CD14-positive monocyte (primary cell): ENCODE measurements at regions not wholly inside any gene's neighbourhood (a gene's known extent, or its start where the extent isn't known, plus 50 kb on each side); places are given as distances from the start of the nearest gene placed in this dataset.

Experiments
- DNase-seq, 3 donors: peaks; one replicate each; pipeline ENCODE4 v3.0.0-alpha.2; 2011 to 2022
- H2AFZ ChIP-seq: 2 replicates; pipeline ENCODE4 v1.6.0; 2012; ENCODE audit warnings: mild to moderate bottlenecking, low read depth, low read length, inconsistent platforms; ENCODE audit not compliant: insufficient read depth, poor library complexity, severe bottlenecking
- H3K27ac ChIP-seq, 2 donors: 1 replicate in 1 of 2; 2 replicates in 1 of 2; pipeline ENCODE4 v1.5.1; 2012 to 2013; ENCODE audit warnings: low read length in 2 of 2, control low read depth in 1 of 2, inconsistent platforms in 1 of 2, low read depth in 1 of 2, mild to moderate bottlenecking in 1 of 2
- H3K27me3 ChIP-seq, 2 donors: one replicate each; pipeline versions ENCODE4 v1.6.0 to v1.6.1; 2011 to 2013; ENCODE audit warnings: low read length in 2 of 2; ENCODE audit not compliant: control insufficient read depth in 2 of 2, insufficient read depth in 2 of 2
- H3K36me3 ChIP-seq, 2 donors: replicated peaks in 1 of 2; 1 replicate in 1 of 2; 2 replicates in 1 of 2; pipeline versions ENCODE4 v1.5.1 to v1.6.1; 2012 to 2013; ENCODE audit warnings: low read length in 2 of 2, control low read depth in 1 of 2, inconsistent platforms in 1 of 2, mild to moderate bottlenecking in 1 of 2; ENCODE audit not compliant: insufficient read depth in 2 of 2, control insufficient read depth in 1 of 2
- H3K4me1 ChIP-seq, 2 donors: 1 replicate in 1 of 2; 2 replicates in 1 of 2; pipeline versions ENCODE4 v1.5.1 to v1.6.1; 2012 to 2013; ENCODE audit warnings: low read length in 2 of 2, control low read depth in 1 of 2, inconsistent platforms in 1 of 2, mild to moderate bottlenecking in 1 of 2, moderate library complexity in 1 of 2; ENCODE audit not compliant: insufficient read depth in 2 of 2, control insufficient read depth in 1 of 2
- H3K4me2 ChIP-seq: replicated peaks from 2 replicates; pipeline ENCODE3; 2012; ENCODE audit warnings: low read length, moderate library complexity, mild to moderate bottlenecking; ENCODE audit not compliant: poor library complexity, severe bottlenecking; ENCODE audit errors: extremely low read depth
- H3K4me3 ChIP-seq, 3 experiments: fragments of 200-600 bp in 1 of 3; sonication (generic) in 1 of 3; replicated peaks in 1 of 3; 1 replicate in 2 of 3; 2 replicates in 1 of 3; pipeline ENCODE4 v1.5.1; 2011 to 2013; ENCODE audit warnings: low read length in 3 of 3, mild to moderate bottlenecking in 3 of 3, control low read depth in 2 of 3, low read depth in 2 of 3, inconsistent platforms in 1 of 3, moderate library complexity in 1 of 3
- H3K79me2 ChIP-seq: 2 replicates; pipeline ENCODE4 v1.6.0; 2012; ENCODE audit warnings: mild to moderate bottlenecking, control low read depth, inconsistent platforms, low read length, moderate library complexity; ENCODE audit not compliant: insufficient read depth
- H3K9ac ChIP-seq: 2 replicates; pipeline ENCODE4 v1.6.0; 2017; ENCODE audit warnings: low read length, mild to moderate bottlenecking; ENCODE audit not compliant: insufficient read depth, poor library complexity, severe bottlenecking
- H3K9me3 ChIP-seq, 2 donors: replicated peaks in 1 of 2; 1 replicate in 1 of 2; 2 replicates in 1 of 2; pipeline versions ENCODE4 v1.5.1 to v1.6.1; 2012 to 2013; ENCODE audit warnings: low read length in 2 of 2, control low read depth in 1 of 2; ENCODE audit not compliant: control insufficient read depth in 1 of 2, insufficient read depth in 1 of 2
- H4K20me1 ChIP-seq: 2 replicates; pipeline ENCODE4 v1.6.0; 2012; ENCODE audit warnings: mild to moderate bottlenecking, low read length, control low read depth, moderate library complexity; ENCODE audit not compliant: insufficient read depth
- H3K27ac Mint-ChIP-seq, 7 donors: one replicate each; pipeline ENCODE4 v1.8.0; 2020; ENCODE audit warnings: mild to moderate bottlenecking in 7 of 7, mixed read lengths in 7 of 7, moderate library complexity in 6 of 7, inconsistent platforms in 2 of 7
- H3K27me3 Mint-ChIP-seq, 3 donors: one replicate each; pipeline ENCODE4 v1.8.0; 2021 to 2022; ENCODE audit warnings: low read depth in 3 of 3, mild to moderate bottlenecking in 3 of 3, mixed read lengths in 3 of 3, moderate library complexity in 3 of 3, inconsistent platforms in 1 of 3
- H3K36me3 Mint-ChIP-seq, 2 donors: one replicate each; pipeline ENCODE4 v1.8.0; 2020; ENCODE audit warnings: mixed read lengths in 2 of 2, inconsistent platforms in 1 of 2, mild to moderate bottlenecking in 1 of 2
- H3K4me1 Mint-ChIP-seq: one replicate; pipeline ENCODE4 v1.8.0; 2020; ENCODE audit warnings: mild to moderate bottlenecking, mixed read lengths
- H3K4me3 Mint-ChIP-seq, 2 donors: one replicate each; pipeline ENCODE4 v1.8.0; 2020; ENCODE audit warnings: mild to moderate bottlenecking in 2 of 2, mixed read lengths in 2 of 2, moderate library complexity in 1 of 2
- H3K9me3 Mint-ChIP-seq, 7 donors: one replicate each; pipeline ENCODE4 v1.8.0; 2020 to 2022; ENCODE audit warnings: mixed read lengths in 7 of 7, mild to moderate bottlenecking in 6 of 7, moderate library complexity in 6 of 7, inconsistent platforms in 2 of 7
- CTCF ChIP-seq: fragments of 200-600 bp; IDR thresholded peaks from one replicate; pipeline ENCODE4 v1.8.0; 2022; ENCODE audit warnings: antibody characterized with exemption, mild to moderate bottlenecking
- WGBS: methylation state at CpG from one replicate; pipeline ENCODE4 v1.1.5; 2013; ENCODE audit warnings: missing lambda C conversion rate; ENCODE audit not compliant: insufficient coverage; 5-methylcytosine and 5-hydroxymethylcytosine counted together
- intact Hi-C, 2 donors: fragments of 100-400 bp; cut with micrococcal nuclease; formaldehyde crosslinking; loops; one replicate each; pipeline versions ENCODE4 v1.15.0 to v1.15.1; 2023

- Mint-ChIP-seq H3K27me3 (peaks cover 0 to 9% (median 4%) of the 10 kb centered on the region in 3 donors), H3K4me1 (no peaks in the 10 kb centered on the region)
- intact Hi-C loops = no loop called here
Observed at GRCh38 chr2:105156166-105156565, 85.4 kb upstream of the GPR45 start.

GRCh38 chr2:105158002-105158401 is 83.5 kb upstream of the GPR45 start:
- Histone ChIP-seq H3K4me2 (no peak overlapping the region), H4K20me1 (no peaks in the 10 kb centered on the region), H3K9me3 (peaks cover 0 to 4% of the 10 kb centered on the region in 2 donors), H3K27ac (no peak overlapping the region), H3K4me1 (no peaks in the 10 kb centered on the region), H3K9ac (no peak overlapping the region), H3K36me3 (no peaks in the 10 kb centered on the region), H3K79me2 (no peaks in the 10 kb centered on the region), H3K27me3 (no peaks in the 10 kb centered on the region), H2AFZ (no peak overlapping the region), H3K4me3 (no peak overlapping the region)
- intact Hi-C loops = no loop called here
- Mint-ChIP-seq H3K27me3 (peaks cover 0 to 7% (median 4%) of the 10 kb centered on the region in 3 donors), H3K4me1 (no peaks in the 10 kb centered on the region), H3K4me3 (no peak overlapping the region), H3K36me3 (no peaks in the 10 kb centered on the region), H3K27ac (no peak overlapping the region), H3K9me3 (peaks cover 5 to 18% (median 9%) of the 10 kb centered on the region in 7 donors)
- no peak for DNase-seq
- no peak for TF ChIP-seq CTCF

More at GRCh38 chr2:105156166-105156565, 85.4 kb upstream of the GPR45 start:
- H3K9me3 Mint-ChIP-seq = peaks cover 5 to 18% (median 7%) of the 10 kb centered on the region in 7 donors
- H3K27ac ChIP-seq = no peak overlapping the region
- H3K9ac ChIP-seq = no peak overlapping the region
- H3K4me3 ChIP-seq = no peak overlapping the region
- H3K27me3 ChIP-seq = no peaks in the 10 kb centered on the region
- H3K9me3 ChIP-seq = no peaks in the 10 kb centered on the region
- no peak for TF ChIP-seq CTCF
- H3K27ac Mint-ChIP-seq = no peak overlapping the region
- no peaks in the 10 kb centered on the region for H4K20me1 ChIP-seq
- no peak overlapping the region for H3K4me2 ChIP-seq
- no peak overlapping the region for H2AFZ ChIP-seq
- H3K4me1 ChIP-seq = no peaks in the 10 kb centered on the region
- H3K36me3 Mint-ChIP-seq = no peaks in the 10 kb centered on the region
- WGBS = 81% methylated on average over 2 of the region's 2 CpGs
- H3K36me3 ChIP-seq = no peaks in the 10 kb centered on the region
- no peaks in the 10 kb centered on the region for H3K79me2 ChIP-seq
- H3K4me3 Mint-ChIP-seq = no peak overlapping the region
- DNase-seq = no peak
